ENCODE measurements at regions not wholly inside any gene's neighbourhood (a gene's known extent, or its start where the extent isn't known, plus 50 kb on each side); places are given as distances from the start of the nearest gene placed in this dataset.

GRCh38 chr6:95366414-95366813 is 210.9 kb upstream of the MANEA start:
- TF ChIP-seq POLR2A (IDR thresholded peaks at IDR 0.05; ENCODE audit: low read depth, low read length) (no peak), FOS (IDR thresholded peaks at IDR 0.05; ENCODE audit: borderline replicate concordance, insufficient read depth, low read length) (no peak), CTCF (IDR thresholded peaks at IDR 0.05; ENCODE audit: extremely low read depth in 1 of 2, insufficient read depth in 1 of 2, low read depth in 1 of 2, low read length in 2 of 2) (no peak), EZH2 (IDR thresholded peaks at IDR 0.05; ENCODE audit: borderline replicate concordance, low read depth, low read length, severe bottlenecking) (no peak)

All from endothelial cell of umbilical vein (primary cell).